HEK293T (cell line): ENCODE measurements at regions not wholly inside any gene's neighbourhood (a gene's known extent, or its start where the extent isn't known, plus 50 kb on each side); places are given as distances from the start of the nearest gene placed in this dataset.

Experiments used
- BHLHE40 ChIP-seq: fragments of 450-650 bp; IDR thresholded peaks from 2 replicates; pipeline ENCODE4 v1.6.1; 2016; ENCODE audit warnings: mild to moderate bottlenecking, moderate library complexity, borderline replicate concordance
- ELF4 ChIP-seq: fragments of 450-650 bp; IDR thresholded peaks from 2 replicates; pipeline ENCODE4 v1.6.1; 2017; ENCODE audit warnings: antibody characterized with exemption
- L3MBTL2 ChIP-seq: fragments of 450-650 bp; conservative IDR thresholded peaks from 2 replicates; pipeline ENCODE4 v1.6.1; 2016; ENCODE audit warnings: mild to moderate bottlenecking
- LEF1 ChIP-seq: fragments of 450-650 bp; IDR thresholded peaks from 2 replicates; pipeline ENCODE4 v1.6.1; 2017; ENCODE audit warnings: mild to moderate bottlenecking, borderline replicate concordance
- SP1 ChIP-seq: fragments of 450-650 bp; IDR thresholded peaks from 2 replicates; pipeline ENCODE4 v1.6.1; 2017
- SUZ12 ChIP-seq: fragments of 450-650 bp; IDR thresholded peaks from 2 replicates; pipeline ENCODE4 v1.6.1; 2016; ENCODE audit warnings: mild to moderate bottlenecking
- TARDBP ChIP-seq: fragments of 450-650 bp; IDR thresholded peaks from 2 replicates; pipeline ENCODE4 v1.6.1; 2016

- no peak for TF ChIP-seq SP1
- no peak for TF ChIP-seq ELF4
- no peak for TF ChIP-seq LEF1
- TF ChIP-seq SUZ12, result no peak
- TF ChIP-seq BHLHE40, result no peak
- no peak for TF ChIP-seq L3MBTL2
- no peak for TF ChIP-seq TARDBP
These were observed 89.0 kb downstream of the UNCX start for GRCh38 chr7:1321411-1322239.
